ENCODE measurements at regions not wholly inside any gene's neighbourhood (a gene's known extent, or its start where the extent isn't known, plus 50 kb on each side); places are given as distances from the start of the nearest gene placed in this dataset.

DNA sequence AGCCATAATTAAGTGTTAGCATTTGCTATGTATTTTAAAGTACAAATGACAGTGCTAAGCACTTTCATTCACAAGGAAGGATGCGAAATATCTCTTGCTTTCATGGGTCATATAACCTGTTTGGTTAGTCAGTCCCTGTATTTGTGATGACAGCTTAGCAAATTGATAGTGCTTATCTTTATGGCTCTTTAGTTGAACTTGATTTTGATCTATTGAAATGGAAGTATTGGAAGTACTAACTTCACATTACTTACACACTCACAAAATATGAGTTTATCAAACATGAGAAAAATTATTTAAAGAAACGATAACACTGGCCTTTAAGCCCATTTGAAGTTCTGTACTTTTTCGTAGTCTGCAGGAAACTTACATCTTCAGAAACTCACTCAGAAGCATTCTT, 97.4 kb upstream of the NEUROD1 start:
- TF ChIP-seq, protein P1, sequence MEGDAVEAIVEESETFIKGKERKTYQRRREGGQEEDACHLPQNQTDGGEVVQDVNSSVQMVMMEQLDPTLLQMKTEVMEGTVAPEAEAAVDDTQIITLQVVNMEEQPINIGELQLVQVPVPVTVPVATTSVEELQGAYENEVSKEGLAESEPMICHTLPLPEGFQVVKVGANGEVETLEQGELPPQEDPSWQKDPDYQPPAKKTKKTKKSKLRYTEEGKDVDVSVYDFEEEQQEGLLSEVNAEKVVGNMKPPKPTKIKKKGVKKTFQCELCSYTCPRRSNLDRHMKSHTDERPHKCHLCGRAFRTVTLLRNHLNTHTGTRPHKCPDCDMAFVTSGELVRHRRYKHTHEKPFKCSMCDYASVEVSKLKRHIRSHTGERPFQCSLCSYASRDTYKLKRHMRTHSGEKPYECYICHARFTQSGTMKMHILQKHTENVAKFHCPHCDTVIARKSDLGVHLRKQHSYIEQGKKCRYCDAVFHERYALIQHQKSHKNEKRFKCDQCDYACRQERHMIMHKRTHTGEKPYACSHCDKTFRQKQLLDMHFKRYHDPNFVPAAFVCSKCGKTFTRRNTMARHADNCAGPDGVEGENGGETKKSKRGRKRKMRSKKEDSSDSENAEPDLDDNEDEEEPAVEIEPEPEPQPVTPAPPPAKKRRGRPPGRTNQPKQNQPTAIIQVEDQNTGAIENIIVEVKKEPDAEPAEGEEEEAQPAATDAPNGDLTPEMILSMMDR (IDR thresholded peaks at IDR 0.05; ENCODE audit: low read depth, low read length): no peak
- Histone ChIP-seq H3K36me3 (no peaks in the 10 kb centered on the region), H3K9me3 (ENCODE audit: severe bottlenecking) (no peaks in the 10 kb centered on the region), H3K27me3 (ENCODE audit: insufficient read depth, low read depth, severe bottlenecking) (no peaks in the 10 kb centered on the region), H3K4me3 (ENCODE audit: low read depth, low read length) (no peak overlapping the region), H3K27ac (no peak overlapping the region)
- DNase-seq: no peak

DNA sequence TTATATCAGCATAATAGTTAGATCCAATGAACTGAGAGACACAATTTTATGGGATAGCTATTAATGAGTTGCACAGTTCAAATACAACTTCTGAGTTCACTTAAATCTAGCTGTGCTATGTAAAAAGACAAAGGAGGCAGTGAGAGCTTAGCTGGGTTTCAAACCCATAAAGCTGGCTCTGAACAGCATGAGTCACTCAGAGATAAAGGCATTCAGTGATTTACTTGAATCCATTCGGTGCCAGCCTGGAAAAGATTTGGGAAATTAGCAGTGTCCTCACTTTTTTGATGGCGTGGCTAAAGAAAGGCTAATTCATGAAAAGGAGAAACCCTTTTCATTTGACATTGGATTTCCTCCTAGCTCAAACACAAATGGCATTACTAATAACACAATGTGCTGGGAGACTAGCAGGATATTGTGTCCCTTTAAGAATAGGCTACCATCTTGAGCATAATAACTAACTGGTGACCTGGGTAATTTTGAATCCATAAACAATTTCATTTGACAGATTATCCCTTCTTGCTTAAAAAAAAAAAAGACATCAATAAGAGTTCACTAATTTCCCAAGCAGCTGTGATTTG, 98.4 kb upstream of the NEUROD1 start:
- no peak overlapping the region for H3K27ac ChIP-seq

DNA sequence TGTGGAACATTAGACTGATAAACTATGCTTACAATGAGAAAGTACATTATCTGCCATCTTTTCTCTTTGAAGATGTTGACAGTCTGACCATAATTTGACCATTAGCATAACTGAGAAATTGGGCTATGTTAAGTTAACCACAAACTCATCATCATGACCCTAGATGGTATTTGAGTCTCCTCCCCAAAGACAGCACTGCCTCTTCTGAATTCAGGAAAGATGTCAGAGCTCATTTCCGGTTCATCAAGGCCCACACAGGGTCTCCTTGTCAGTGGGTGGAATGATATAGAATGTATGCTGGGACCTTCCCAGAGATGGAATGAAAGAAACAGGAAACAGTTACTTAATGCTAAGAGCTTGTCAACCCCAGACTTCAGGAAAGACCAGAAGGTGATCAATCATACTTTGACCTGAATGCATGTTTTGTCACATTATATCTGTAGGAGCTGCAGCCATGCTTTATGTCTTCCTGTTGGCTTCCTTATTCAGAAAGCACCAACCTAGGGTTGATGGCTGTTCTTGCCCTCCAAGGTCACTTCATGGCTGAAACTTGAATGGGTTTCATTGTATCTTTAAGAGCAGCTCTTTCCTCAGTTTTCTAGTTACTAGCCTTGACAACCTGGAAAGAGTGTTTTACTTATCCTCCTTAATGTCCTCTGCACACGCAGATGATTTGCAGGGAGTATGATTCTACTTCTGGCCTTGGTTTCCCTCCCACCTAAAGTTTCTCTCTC, 99.1 kb upstream of the NEUROD1 start:
- Histone ChIP-seq H3K36me3 (no peaks in the 10 kb centered on the region), H3K4me3 (ENCODE audit: low read depth, low read length) (no peak overlapping the region), H3K27ac (no peak overlapping the region), H3K9me3 (ENCODE audit: severe bottlenecking) (no peaks in the 10 kb centered on the region), H3K27me3 (ENCODE audit: insufficient read depth, low read depth, severe bottlenecking) (no peaks in the 10 kb centered on the region)
- TF ChIP-seq, protein P1 (IDR thresholded peaks at IDR 0.05; ENCODE audit: low read depth, low read length): no peak
- no peak for DNase-seq

More for the DNA sequence above, 98.4 kb upstream of the NEUROD1 start:
- no peak overlapping the region for H3K4me3 ChIP-seq (ENCODE audit: low read depth, low read length)
- TF ChIP-seq, protein P1 (IDR thresholded peaks at IDR 0.05; ENCODE audit: low read depth, low read length): no peak
- no peaks in the 10 kb centered on the region for H3K9me3 ChIP-seq (ENCODE audit: severe bottlenecking)
- no peaks in the 10 kb centered on the region for H3K27me3 ChIP-seq (ENCODE audit: insufficient read depth, low read depth, severe bottlenecking)
- H3K36me3 ChIP-seq: no peaks in the 10 kb centered on the region
- DNase-seq: no peak

GRCh38 chr2:181780047-181780651, 99.8 kb upstream of the NEUROD1 start:
- H3K9me3 ChIP-seq (ENCODE audit: severe bottlenecking): no peaks in the 10 kb centered on the region
- H3K4me3 ChIP-seq (ENCODE audit: low read depth, low read length): no peak overlapping the region
- DNase-seq: no peak
- TF ChIP-seq, protein P1 (IDR thresholded peaks at IDR 0.05; ENCODE audit: low read depth, low read length): no peak
- H3K36me3 ChIP-seq: no peaks in the 10 kb centered on the region
- no peak overlapping the region for H3K27ac ChIP-seq
- H3K27me3 ChIP-seq (ENCODE audit: insufficient read depth, low read depth, severe bottlenecking): no peaks in the 10 kb centered on the region

- TF ChIP-seq, protein P1 (IDR thresholded peaks at IDR 0.05; ENCODE audit: low read depth, low read length): no peak
- H3K4me3 ChIP-seq (ENCODE audit: low read depth, low read length): no peak overlapping the region
- H3K27ac ChIP-seq: no peak overlapping the region
Observed at GRCh38 chr2:181780657-181781056, 100.3 kb upstream of the NEUROD1 start.

More at GRCh38 chr2:181780657-181781056, 100.3 kb upstream of the NEUROD1 start:
- no peaks in the 10 kb centered on the region for H3K36me3 ChIP-seq
- no peaks in the 10 kb centered on the region for H3K27me3 ChIP-seq (ENCODE audit: insufficient read depth, low read depth, severe bottlenecking)
- no peak for DNase-seq
- H3K9me3 ChIP-seq (ENCODE audit: severe bottlenecking): no peaks in the 10 kb centered on the region
